Peyer's patch (tissue), 4 donors: ENCODE measurements at regions not wholly inside any gene's neighbourhood (a gene's known extent, or its start where the extent isn't known, plus 50 kb on each side); places are given as distances from the start of the nearest gene placed in this dataset.

Experiments used
- POLR2A ChIP-seq, 2 donors: fragments of 450-650 bp; IDR thresholded peaks; one replicate each; pipeline ENCODE4 v1.5.1; 2017; ENCODE audit warnings: antibody characterized with exemption in 2 of 2, mild to moderate bottlenecking in 2 of 2, moderate library complexity in 2 of 2
- TF ChIP-seq, protein P1 (sequence below), 6 experiments: fragments of 450-650 bp in 4 of 6; fragments of 200-600 bp in 2 of 6; sonication (generic) in 1 of 6; IDR thresholded peaks; one replicate each; pipeline ENCODE4 v1.5.1; 2017 to 2019; ENCODE audit warnings: antibody characterized with exemption in 6 of 6, mild to moderate bottlenecking in 3 of 6, moderate library complexity in 1 of 6

DNA sequence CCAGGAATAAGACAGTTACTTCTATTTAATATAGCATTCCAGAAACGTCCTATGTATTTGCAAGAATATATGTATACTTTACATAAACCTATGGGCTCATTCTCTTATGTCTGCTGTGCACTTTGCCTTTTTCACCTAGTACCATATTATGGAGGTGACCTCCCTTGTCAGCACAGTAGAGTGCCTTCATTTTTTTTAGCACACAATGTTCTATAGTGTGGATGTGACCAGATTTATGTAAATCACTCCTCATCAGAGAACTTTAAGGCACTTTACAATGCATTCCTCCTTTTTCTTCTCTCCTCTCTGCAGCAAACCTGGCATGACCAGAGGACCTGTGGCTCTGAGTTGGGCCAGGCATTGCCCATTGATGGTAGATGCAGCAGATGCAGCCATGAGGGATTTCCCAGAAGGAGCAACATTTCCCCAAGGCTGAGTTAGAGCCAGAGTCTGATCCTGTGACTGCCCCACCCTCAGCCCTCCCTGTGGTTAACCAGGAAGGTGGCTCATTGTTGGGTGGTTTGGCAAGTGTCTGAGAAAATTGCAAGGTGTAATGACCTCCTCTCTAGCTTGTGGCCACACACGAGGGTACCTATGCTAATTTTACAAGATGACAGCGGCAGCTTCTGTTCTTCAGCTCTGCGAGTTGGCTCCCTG is 76.5 kb upstream of the DLX2 start:
- TF ChIP-seq, protein P1, sequence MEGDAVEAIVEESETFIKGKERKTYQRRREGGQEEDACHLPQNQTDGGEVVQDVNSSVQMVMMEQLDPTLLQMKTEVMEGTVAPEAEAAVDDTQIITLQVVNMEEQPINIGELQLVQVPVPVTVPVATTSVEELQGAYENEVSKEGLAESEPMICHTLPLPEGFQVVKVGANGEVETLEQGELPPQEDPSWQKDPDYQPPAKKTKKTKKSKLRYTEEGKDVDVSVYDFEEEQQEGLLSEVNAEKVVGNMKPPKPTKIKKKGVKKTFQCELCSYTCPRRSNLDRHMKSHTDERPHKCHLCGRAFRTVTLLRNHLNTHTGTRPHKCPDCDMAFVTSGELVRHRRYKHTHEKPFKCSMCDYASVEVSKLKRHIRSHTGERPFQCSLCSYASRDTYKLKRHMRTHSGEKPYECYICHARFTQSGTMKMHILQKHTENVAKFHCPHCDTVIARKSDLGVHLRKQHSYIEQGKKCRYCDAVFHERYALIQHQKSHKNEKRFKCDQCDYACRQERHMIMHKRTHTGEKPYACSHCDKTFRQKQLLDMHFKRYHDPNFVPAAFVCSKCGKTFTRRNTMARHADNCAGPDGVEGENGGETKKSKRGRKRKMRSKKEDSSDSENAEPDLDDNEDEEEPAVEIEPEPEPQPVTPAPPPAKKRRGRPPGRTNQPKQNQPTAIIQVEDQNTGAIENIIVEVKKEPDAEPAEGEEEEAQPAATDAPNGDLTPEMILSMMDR (IDR thresholded peaks at IDR 0.05): no peak
- no peak for TF ChIP-seq POLR2A (IDR thresholded peaks at IDR 0.05)
